ENCODE measurements at regions not wholly inside any gene's neighbourhood (a gene's known extent, or its start where the extent isn't known, plus 50 kb on each side); places are given as distances from the start of the nearest gene placed in this dataset.

DNA sequence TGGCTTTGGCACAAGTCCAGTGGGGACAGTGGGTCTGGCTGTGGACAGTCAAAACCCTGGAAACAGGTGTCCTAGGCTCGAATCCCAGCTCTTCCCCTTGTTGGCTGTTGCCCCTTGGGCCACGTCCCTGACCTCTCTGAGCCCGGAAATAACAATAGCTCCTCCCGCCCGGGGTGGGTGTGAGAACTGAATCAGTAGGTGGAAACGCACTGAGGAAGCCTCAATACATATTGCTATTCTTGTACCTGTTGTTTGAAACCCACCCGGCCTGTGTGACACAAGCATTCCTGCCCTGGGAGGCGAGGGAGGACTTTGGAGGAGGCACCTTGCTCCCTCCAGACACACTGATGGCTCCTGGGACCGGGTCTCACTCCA lies 134.1 kb downstream of the OLFM1 start:
- no peak for DNase-seq

DNA sequence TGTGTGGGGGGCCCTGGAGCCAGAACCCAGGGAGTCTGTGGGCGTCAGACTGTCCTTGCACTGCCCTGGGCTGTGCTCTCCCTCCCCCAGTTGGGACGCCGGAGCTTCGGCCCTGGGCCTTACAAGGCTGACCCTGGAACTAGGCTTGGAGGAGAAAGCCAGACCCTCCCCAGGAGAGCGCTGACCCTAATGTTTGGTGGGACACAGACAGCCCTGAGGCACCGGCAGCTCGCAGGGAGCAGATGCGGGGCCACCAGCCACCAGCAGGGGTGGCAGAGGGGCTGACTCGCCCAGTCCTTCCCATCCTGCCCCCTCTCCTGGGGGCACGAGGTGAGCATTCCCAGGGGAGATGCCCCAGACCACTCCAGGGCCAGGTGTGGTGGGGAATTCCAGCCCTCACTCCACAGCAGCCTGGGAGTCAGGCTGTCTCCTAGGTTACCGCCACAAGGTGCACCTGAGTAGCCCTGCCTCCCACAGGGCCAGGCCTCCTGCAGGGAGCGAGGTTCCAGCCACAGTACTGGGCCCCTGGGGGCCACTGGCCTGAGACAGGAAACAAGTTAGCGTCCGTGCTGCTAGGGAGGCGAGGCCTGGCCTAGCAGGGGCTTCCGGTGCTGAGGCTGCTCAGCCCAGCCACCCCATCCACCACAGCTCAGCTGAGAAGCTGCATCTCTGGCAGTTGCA lies 134.6 kb downstream of the OLFM1 start:
- DNase-seq = no peak

DNA sequence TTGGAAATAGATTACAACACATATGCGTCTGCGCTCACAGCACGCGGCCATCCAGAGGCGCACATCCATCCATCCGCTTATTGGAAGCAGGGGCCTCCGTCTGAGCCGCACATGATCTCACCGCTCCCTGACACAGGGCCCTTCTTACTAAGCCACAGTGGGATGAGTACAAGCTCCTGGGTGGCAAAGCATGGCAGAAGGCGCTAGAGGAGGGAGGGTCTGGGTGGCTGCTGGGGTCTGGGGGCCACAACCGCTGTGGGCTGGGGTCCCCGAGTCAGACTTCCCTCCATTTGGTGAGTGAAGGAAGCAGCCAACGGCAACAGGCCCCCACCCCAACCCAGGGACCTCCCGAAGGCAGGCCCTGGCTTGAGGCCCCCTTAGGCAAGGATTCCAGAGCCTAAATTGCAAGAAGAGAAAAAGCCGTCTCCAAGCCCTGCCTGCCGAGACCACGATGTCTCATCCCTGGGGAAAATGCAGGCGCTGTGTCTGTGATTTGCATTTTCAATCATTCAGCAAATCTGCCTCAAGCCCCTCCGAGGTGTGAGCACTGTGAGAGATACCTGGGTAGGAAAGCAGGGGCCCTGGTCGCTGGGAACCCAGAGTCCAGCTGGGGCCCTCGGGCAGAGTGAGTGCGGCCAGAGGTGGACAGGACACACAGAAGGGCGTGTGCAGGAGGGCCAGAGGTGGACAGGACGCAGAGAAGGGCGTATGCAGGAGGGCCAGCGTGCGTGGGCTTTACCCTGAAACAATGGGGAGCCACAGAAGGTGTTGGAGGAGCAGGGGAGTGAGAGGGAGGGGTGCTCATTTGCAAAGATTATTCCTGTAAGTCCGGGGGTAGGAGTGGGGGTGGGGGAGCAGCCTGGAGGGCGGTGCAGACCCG lies 135.7 kb downstream of the OLFM1 start:
- DNase-seq = no peak

DNA sequence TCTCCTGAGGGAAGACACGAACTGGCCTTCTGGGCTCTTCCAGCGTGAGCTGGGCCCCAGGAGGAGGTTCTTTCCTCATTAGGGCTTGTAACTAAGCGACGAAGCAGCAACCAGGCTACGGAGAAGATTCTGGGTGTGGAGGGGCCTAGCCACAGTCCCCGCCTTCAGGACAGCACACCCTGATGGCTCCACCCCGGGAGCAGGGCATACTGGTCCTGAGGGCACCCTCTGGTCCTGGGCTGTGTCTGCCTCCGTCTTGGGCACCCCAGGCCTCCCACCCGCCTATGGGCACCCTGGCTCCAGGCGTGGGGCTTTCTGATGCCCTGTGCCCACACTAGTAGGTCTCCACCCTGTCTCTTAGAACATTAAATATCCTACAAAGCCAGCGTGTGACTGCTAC lies 136.4 kb downstream of the OLFM1 start:
- DNase-seq = no peak

DNA sequence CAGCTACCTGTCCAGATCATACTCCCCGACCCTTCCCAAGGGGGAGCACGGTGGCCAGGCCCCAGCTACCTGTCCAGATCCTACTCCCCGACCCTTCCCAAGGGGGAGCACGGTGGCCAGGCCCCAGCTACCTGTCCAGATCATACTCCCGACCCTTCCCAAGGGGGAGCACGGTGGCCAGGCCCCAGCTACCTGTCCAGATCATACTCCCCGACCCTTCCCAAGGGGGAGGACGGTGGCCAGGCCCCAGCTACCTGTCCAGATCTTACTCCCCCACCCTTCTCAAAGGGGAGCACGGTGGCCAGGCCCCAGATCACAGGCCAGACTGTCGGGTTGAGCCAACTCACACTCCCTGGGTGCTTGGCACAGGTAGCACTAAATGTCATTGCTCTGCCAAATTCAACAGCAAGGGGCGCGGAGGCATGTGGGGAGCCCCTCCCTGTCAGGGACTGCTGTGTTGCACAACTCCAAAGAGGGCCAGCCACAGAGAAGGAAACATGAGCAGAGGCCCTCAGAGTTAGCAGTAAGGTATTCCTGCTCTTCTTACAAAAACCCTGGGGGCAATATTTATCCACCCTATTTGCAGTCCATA lies 136.9 kb downstream of the OLFM1 start:
- DNase-seq = no peak

DNA sequence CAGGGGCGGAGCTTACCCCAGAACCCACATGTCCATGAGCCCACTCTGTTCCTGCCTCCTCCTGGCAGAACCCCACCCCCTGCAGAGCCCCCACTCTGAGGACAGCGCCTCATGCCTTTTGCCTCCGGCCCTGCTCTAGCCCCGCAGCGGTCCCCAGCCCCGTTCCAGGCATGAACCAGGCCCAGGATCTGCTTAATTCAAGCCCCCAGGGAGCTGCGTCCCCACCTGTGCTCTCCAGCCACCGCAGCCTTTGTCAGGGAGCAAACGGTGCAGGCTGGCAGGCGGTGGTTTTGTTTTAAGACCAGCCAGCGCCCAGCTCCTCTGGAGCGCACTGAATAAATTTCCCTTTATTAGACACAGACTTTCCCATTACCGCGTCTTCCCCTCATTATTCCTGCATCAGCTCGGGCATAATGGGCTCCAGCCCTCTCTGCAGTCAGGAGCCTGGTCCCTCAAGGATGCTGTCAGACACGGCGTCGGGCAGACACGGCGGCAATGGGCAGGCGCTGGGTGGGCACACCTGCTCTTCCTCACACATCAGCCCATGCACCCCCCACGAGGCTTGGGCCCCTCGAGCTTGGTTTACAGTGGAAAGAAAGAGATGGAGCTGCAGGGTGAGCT lies 137.6 kb downstream of the OLFM1 start:
- no peak for DNase-seq

DNA sequence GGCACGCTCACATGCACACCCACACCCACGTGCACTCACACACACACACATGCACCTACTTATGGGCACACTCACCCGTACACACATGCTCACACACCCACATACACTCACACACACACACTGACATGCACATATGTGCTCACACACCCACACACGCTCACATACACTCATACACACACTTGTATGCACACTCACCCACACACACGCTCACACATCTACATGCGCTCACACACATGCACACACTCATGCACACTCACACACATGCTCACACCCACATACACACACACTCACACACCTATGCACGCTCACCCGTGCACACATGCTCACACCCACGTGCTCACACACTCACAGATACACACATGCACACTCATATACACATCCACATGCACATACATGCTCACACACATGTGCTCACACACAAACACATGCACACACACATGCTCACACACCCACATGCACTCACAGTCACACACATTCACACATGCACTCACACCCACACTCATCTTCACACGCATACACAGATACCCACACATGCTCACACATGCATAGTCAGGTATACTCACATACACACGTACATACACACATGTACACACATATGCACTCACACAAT lies 138.3 kb downstream of the OLFM1 start:
- no peak for DNase-seq

DNA sequence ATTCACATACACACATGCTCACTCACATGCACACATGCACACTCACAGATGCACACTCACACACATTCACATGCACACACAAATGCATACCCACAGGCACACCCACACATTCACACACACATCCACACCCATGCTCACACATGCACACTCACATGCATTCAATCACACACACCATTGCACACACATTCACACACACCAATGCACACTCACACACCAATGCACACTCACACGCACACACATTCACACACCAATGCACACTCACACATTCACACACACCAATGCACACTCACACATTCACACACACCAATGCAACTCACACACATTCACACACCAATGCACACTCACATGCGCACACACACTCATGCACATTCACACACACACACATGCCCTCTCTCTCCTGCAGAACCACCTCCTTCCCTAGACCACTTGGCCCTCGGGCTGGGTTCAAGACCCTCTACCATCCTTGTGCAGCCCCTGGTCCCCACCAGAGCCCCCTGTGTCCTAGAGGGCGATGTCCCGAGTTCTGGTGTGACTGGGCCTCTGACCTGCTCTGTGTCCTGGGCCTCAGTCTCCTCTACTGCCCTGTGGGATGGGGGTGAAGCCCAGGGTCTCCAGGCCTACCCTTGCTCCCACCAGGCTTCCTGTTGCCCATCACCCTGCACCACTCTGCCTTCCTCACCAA lies 139.0 kb downstream of the OLFM1 start:
- DNase-seq = no peak

DNA sequence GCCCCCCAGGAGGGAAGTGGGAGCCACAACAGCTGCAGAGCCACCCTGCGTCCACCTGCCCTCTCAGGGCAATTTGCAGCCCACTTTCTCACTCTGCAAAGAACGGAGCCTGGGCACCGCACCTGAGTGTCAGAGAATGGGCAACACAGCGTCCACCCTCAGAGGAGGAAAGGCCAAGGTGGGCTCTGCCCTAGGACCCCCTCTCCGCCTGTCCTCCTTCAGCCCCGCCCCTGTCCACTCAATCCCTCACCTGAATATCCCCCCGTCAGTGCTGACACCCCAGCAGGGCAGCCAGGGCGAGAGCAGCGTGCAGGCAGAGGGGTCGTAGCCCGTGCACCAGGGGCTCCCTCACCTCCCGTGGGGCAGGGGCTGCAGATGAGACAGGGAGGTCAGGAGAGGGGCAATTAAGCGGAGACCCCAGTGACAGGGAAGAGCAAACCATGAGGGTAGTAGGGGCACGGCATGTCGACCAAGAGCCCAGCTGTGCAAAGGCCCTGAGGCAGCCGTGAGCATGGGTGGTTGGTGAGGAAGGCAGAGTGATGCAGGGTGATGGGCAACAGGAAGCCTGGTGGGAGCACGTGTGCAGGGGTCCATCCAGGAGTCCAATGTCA lies 140.3 kb downstream of the OLFM1 start:
- no peak for DNase-seq

DNA sequence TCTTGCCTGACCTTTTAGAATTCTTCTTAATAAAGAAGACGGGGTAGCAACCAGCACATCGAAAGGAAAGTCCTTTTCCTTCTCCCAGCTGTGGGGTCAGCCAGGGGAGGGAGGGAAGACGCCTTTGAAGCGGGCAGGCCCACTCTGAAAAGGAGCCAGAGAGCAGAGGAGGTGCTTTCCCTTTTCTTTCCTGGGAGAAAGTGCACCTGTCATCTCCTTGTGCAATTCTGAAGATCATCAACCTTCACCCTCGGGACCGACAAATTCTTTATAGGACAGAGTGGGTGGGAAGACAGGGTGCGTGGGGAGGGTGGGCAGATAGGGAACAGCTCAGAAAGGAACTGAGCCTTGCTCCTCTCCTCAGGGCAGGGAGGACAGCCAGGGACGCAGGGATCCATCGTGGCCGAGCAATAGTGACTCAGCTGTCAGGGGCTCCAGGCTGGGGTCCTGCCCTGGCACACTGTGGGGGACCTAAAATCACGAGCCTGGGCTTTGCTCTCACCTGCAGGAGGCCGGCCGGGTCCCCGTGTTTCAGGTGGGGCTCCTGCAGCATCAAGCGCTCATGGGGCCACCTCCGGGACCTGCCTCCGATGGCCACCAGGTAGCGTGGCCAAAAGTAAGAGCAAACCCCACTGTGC lies 141.0 kb downstream of the OLFM1 start:
- DNase-seq = no peak

DNA sequence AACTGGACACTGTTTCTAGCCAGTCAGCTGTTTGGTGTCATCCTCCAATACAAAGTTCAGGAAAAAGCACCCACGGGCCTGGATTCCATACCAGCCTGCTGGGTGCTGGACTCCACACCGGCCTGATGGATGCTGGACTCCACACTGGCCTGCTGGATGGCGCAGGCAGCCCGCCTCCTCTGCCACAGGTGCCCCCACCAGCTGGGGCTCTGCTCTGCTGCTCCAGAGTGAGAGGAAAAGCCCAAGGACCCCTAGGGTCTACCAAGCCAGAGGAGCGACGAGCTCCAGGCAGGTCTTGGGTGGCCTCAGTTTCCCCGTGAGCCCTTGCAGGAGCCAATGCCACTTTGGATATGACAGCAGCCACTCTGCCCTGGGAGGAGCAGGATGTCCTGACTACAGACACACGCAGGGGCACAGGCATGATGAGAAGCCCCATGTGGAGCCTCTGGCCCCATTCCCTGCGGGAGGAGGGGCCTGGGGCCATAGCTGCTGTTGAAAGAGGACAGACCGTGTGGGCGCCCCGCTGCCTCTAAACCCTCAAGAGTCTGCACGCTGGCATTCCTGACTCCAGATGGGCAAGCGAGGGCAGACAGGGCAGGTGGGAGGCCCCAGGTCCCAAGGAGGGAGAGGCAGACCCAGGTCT lies 141.6 kb downstream of the OLFM1 start:
- DNase-seq = no peak

DNA sequence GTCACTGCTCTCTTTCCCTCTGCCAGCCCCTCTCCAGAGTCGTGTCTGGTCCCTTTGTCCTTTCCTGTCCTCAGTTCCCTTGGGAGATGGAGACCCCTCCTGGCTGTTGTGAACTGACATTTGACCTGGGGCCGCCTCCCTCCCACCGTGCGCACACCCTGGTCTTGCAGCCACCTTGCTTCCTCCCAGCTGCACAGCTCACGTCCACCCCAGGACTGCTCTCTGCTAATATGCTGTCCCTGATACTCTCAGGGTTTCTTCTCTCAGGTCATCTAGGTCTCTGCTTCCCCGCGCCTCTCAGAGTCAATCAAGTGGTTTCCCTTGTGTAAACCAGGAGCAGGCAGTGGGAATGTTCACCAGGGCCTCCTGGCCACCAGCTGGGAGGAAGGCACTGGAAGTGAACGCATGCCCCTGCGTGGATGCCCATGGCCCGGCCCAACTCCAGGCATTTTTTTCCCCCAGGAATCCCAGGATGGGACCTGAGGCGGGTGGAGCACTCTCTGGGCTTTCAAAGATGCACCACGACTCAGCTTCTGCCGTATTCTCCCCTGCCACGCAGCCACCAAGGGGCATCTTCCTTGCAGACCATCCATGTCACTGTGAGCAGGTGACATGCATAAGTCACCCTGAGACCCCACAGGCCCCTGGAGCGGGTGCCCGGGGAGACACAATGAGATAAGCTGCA lies 142.4 kb downstream of the OLFM1 start:
- no peak for DNase-seq

DNA sequence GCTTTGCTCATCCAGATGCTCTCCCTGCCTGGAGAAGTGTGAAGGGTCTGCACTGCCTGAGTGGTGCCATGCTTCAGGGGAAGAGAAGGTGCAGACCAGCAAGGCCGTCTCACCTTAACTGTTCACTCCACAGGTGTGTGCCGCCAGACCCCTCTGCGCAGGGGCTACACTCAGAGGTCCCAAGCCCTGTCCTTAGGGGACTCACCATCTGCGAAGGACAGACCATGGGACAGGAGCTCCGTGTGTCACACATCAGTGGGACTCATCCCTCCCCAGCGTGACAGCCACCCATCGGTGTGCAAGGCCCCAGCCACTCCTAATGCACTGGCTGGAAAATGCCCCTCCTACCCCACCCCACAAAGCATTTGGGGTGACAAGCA lies 142.9 kb downstream of the OLFM1 start:
- no peak for DNase-seq

DNA sequence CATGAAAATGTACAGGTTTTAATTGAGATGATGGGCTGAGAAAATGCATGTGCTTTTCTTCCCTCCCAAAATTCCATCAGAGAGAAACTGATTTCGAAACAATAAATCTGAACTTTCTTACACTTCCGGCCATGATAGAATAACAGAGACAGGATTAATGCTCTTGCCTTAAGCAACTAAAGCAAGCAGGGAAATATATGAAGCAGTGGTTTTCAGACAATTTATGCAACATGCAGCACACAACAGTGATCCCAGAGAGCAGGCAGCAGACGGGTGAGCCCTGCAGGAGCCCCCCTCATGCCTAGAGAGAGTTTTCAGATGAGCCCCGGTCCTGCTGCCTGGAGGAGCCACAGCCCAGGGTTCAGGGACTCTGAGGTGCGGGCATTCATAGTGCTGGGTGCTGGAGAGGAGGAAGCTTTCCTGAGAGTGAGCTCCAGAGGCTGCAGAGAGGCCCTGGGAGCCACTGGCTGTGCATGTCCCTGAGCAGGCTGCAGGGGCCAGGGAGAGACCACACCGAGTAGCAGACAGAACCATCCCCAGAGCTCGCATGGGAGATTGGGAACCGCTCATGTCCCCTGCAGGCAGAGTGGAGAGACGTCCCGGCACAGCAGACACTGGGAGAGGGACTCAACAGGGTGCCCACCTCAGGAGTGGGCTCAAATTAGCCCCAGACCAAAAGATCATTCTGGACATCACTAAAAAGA lies 143.5 kb downstream of the OLFM1 start:
- DNase-seq = no peak

DNA sequence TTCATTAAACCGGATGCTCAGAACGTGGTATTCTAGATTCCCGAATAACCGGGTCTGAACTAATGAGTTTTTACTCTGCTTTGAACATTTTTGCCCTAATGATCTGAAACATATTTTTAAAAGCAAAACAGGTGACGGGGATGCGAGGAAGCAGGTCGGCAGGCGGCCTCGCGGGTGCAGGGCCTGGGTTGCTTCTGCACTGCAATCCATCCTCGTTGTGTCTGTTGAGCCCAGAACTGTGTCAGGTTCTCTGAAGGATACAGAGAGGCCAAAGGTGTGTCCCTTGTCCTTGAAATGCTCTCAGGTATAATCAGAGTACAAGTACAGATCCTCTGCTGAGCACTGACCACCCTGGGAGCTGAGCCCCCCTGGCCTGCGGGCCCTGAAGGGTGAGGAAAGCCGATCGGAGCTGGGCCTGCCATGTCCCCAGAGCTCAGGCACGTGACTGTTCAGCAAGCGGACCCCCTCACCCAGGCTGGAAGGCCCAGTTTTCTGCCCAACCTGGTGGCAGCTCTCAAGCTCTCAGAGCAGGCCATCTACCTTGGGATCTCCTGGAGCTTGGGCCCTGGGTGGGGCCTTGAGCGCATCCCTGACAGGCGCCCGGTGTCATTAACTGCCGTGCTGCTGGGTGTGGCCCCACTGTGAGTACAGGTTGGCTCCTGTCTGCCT lies 151.8 kb downstream of the OLFM1 start:
- no peak for DNase-seq

DNA sequence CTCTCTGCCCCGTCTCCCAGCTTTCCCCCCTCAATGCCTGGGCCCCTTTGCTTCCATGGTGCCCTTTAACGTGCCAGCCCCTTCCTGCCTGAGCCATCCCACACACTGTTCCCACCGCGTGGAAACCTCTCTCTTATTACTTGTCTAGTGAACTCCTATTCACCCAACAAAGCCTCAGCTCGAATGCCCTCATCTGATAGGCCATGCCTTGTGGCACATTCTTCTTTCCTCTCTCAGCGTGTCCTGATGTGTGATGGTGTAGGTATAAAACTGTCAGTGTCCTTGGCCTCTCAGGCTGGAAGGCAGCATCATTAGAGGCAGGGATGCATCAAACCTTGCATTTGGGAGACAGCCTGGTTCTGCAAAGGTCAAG lies 152.3 kb downstream of the OLFM1 start:
- no peak for DNase-seq

DNA sequence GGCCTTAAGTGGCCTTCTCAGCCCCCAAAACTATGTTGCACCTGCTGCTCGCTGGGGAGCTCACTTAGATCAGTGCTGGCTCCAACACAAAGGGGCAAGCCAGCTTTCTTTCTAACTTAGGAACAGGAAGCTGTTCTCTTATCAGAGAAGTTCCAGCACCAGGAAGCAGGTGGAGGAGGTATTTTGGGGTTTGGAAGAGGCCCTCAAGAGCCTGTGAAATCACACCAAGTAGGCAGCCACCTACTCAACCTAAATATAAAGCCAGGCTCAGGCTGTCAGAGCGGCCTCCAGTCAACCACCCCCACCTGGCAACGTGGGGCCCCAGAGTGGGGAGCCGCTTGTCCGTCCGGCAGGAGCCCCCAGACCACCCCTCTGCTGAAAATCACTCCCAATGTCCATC lies 152.8 kb downstream of the OLFM1 start:
- no peak for DNase-seq

DNA sequence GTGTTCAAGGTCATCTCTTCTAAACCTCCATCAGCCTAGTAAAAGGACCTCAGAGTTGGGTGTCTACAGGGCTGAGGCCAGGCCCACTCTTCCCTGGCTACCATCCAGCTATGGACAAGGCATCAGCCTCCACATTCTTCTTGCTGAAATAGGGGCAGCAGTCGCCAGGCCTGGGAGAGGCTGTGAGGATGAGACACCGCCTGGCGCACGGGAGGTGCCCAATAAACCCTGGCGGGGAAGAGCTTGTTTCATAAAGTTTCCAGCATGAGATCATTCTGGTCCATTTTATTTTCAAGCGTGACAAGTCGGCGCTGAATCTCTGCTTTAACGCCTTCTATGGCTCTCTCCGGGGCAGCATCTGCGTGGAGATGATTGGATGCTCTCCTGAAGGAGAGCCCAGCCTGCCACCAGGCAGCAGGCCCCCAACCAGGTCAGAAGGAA lies 153.4 kb downstream of the OLFM1 start:
- DNase-seq = no peak

DNA sequence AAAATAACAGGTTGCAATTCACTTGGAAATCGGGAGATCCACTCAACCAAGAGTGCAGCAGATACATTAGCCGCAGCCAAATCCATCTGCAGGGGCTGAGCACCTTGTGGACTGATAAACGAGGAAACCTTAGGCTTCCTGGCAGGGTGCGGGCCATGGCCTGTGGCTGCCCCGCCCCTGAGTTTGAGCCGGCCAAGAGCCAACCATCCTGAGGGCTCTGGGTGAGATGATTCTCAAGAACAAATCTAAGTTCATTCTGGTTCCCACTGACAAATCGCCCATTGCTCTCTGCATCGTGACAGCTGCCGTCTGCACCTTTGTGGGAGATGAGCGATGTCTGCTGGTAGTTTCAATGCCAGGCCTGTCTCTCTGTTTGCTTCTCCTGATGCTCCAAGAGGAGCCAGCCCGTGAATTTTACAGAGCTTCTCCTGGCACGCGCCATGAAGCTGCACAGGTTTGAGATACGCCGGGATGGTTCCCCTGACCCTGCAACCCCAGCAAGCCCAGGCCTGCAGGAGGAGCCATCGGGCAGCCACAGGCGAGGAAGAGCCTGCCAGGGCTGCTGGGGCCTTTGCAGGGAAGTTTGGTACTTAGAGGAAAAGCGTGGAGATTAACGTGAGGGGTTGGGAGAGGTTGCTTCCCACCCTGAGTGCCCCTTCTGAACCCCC lies 154.0 kb downstream of the OLFM1 start:
- no peak for DNase-seq
